SIG-M5 treated with dmso at 0.1 percent for 504 hours (cell line): ENCODE measurements at regions not wholly inside any gene's neighbourhood (a gene's known extent, or its start where the extent isn't known, plus 50 kb on each side); places are given as distances from the start of the nearest gene placed in this dataset.

ENCODE experiments used
- DNase-seq: peaks from one replicate; lab custom pipeline; 2025; ENCODE audit not compliant: unreplicated experiment; lab: John Stamatoyannopoulos, UW

GRCh38 chr5:164741376-164741775 is 1236.0 kb downstream of the MAT2B start:
- DNase-seq: no peak

DNA sequence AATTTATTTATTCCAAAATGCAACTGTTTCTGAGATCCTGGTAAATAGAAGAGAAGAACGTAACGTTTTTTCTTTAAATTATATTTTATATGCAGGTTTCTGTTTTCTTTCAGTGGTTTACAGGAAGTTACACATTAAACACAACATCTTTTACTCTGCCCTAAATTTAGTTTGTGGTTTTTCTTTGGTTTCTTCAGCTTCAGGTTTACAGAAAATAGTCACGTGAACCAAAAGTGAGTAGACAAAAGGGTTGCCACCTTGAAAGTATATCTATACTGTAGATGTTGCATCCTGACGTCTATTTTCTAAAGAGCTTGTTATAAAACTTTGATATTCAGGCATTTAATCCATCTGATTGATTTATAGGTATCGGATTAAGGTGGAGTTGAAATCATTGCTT is 1236.6 kb downstream of the MAT2B start:
- DNase-seq: no peak

GRCh38 chr5:164746723-164747122 is 1241.3 kb downstream of the MAT2B start:
- DNase-seq: no peak

DNA sequence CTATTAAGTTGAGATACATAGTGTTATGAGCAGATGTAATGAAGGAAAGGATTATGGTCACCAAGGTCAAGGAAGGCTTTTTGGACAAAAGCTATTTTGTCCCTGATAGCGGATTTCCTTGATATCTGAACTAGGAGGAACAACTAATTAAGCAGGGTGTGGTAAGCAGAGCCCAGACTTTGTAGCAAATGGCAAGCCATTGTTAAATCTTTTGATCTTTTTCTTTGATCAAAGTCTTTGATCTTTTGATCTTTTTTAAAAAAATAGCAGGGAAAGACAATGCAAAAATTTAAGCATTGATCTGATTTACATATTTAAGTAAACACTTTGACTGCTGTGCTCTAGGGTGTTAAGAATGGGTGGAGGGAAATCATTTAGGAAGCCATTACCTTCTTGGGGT is 1242.0 kb downstream of the MAT2B start:
- DNase-seq: no peak

GRCh38 chr5:164748861-164749260 is 1243.4 kb downstream of the MAT2B start:
- no peak for DNase-seq

DNA sequence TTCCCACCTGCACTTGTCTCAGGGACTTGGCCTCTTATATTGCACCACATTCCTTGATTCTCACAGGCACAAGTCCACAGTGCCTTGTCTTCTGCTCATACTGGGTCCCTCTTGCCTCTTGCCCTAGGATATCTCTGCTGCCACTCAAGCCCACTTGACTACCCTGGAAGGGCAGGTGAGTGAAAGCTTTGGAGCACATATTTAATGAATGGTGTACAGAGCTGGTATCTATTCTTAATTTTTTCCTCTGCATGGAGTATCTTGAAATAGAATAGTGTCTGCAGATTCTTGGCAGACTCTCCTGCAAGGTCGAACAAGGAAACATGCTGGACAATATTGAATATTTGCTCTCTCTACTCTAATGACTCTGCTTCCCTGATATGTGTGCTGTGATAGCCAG is 1248.0 kb downstream of the MAT2B start:
- DNase-seq: no peak

GRCh38 chr5:164763206-164763605 is 1257.8 kb downstream of the MAT2B start:
- DNase-seq: no peak

DNA sequence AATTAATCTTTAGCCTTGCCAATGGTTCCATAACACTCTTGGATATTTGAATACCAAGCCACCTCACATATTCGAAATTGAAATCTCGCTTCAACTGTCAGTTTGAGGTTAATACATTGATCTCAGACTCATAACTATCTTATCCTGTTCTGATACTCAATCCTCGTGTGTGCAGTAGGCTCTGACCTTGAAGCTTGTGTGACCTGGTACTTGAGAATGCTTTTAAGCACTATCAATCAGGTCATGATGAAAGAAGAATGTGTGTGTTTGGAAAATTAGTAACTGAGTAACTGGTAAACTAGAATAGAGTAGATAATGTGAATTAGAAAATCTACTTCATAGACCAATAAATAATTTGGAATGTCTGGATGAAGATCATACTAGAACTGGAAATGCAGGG is 1266.7 kb downstream of the MAT2B start:
- no peak for DNase-seq

DNA sequence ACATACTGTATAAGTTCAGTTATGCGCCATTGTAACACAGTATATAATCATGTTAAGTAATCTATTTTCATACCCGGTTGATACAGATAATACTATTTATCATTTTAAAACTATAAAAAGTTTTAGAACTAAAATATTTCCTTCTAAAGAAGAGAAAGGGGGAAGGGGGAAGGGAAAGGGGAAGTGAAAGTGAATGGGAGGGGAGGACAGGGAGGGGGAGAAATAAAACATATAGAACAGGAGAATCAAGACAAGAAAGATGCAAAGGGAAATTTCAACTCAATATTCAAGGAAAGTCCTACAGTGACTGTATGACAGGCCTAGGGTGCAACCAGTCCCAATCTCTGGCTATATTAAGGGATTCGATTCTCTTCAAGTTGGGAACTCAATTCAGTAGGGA is 1278.8 kb downstream of the MAT2B start:
- peak; percentile 28 for DNase-seq

DNA sequence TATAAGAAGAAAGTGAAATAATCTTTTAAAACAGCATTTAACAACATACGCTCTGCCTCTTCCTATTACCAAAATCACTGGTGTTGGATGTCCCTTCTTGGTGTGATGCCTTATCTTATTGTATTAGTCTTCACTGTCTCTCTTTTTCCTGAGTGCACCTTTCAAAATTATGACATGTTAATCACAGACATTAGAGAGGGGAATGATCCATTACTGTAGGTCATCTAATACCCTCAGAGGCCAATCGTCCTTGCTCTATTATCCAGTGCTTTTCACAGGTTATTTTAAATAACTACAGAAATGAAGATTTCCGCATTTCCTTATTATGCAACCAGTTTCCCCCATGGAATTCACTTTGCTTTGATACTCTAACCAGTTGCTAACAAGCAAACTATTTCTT is 1292.7 kb downstream of the MAT2B start:
- no peak for DNase-seq

GRCh38 chr5:164799391-164799790 is 1294.0 kb downstream of the MAT2B start:
- no peak for DNase-seq

- DNase-seq: no peak
Measured at GRCh38 chr5:164801910-164802309, 1296.5 kb downstream of the MAT2B start.

GRCh38 chr5:164809821-164810220 is 1304.4 kb downstream of the MAT2B start:
- no peak for DNase-seq

DNA sequence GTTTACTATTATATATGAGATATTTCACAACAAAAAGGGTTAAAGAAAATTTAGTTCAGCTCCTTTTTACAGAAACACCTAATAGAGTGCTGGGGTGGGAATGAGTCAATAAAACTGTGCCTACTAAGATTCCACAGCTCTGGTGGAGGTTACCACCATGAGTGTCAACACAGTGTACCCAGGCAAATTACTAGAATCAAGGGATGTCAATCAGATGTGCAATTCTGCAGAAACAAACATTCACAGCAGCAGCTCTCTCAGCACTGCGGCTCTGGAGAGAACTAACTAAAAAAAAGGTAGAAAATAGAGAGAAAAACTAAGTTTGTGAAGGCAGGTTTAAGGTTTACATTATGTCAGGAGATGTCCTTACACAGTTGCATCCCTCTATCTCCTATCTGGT is 1313.0 kb downstream of the MAT2B start:
- no peak for DNase-seq

DNA sequence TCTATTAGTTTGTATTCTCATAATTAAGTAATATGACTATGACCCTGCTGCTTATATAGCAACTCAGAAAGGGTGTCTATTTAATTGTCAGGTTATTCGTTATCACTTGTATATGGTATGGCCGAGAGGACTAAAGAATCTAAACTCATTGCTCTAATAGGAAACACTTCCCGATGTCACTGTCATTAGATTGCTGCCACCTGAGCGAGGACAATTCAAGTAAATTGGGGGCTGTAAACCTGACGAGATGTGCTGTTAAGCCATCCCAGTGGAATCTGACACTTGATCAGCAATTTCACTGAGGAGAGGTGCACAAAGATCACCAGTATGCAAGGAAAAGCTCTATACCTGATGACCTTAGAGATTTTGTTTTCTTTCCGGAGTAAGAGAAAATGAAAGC is 1319.3 kb downstream of the MAT2B start:
- DNase-seq: no peak

DNA sequence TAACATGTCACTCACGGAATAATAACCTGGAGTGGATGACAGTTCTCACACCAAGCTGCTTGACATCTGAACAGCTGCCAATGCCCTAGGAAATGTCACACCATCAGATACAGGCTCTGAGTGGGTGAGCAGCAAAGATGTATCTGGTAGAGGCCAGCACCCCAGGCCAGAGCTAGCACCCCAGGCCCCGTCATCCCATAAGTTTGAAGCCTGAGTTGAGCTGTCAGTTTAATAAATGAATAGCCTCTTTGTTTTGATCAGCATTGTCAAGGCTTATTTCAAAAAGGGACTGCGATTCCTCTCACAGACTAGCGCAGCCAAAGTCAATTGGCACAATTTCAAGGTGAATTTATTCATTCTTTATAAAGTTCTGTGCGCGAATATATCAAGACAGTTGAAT is 1327.1 kb downstream of the MAT2B start:
- no peak for DNase-seq

DNA sequence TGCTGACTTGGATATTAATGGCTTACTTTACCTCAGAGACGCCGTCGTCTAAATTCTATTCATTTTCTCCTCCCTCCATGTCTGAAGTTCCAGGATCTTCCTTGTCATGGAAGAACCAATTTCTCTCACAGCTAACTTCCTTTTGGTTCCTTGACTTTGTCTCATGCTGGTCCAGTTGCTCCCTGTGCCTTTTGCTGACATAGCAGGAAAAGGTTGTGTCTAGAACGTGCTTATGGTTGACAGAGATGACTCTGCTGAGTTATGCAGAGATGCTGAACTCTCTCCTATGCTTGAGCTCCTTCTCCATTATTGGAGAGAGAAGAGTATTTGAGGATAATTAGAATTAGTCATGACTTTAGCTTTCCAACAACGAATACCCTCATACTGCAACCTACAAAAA is 1338.9 kb downstream of the MAT2B start:
- no peak for DNase-seq

GRCh38 chr5:164860896-164861295 is 1355.5 kb downstream of the MAT2B start:
- DNase-seq: no peak

- no peak for DNase-seq
Measured at GRCh38 chr5:164861610-164862009, 1356.2 kb downstream of the MAT2B start.

- DNase-seq: peak; percentile 49
Measured at GRCh38 chr5:164868761-164869160, 1363.3 kb downstream of the MAT2B start.

DNA sequence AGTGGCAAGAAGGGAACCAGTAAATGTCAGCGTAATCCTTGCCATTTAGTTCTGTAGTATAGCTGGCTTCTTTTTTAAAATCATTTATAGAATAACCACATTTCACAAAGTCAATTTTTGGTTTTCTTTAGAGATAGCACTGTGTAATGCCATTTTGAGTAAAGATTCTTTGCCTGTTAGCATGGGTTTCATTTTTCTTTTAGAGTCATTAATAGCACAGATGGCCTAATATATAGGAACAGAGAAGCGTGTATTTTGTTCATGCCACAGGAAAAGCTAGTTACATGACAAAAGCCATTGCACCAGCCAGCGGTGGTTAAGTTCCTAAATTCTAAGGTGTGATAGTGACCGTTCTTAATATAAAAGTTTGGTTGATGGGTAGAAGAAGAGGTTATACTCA is 1363.9 kb downstream of the MAT2B start:
- DNase-seq: no peak

DNA sequence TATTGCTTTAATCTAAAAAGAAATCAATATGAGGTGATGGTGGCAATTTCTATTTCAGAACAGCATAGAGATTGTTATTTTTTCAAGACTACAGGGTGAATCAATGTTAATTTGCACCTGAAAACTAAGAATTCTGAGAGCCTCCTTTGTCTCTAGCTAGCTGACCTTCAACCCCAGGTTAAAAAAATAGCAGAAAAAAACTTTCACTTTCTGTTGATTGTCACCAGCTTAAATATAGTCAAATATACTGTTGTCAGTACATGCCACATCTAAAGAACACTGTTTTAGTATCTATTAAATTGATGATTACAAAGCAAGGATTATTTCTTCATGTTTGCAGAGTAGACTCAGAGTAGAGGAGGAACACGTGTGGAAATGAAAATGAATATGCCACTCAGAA is 1371.4 kb downstream of the MAT2B start:
- DNase-seq: no peak

GRCh38 chr5:164881442-164881841 is 1376.0 kb downstream of the MAT2B start:
- no peak for DNase-seq

DNA sequence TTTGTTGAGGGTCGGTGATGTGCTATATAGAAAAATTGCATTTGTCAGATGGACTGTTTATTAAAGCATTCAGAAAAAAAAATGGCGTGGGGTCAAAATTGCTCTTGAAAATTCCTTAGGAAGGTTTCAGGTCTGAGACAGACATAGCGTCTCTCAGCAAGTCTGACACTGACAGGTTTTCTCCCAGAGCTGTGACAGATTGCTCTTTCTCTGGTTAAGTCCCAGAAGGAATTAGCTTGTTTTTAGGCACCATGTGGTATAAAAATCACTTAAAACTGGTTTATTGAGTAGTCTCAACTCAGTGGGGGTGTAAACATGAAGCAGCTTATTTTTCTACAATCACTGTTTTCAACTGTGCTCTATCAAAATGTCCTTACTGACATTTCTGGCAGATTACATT is 1379.8 kb downstream of the MAT2B start:
- no peak for DNase-seq
